Suppressor macrophage (primary cell): ENCODE measurements at regions not wholly inside any gene's neighbourhood (a gene's known extent, or its start where the extent isn't known, plus 50 kb on each side); places are given as distances from the start of the nearest gene placed in this dataset.
A peak's percentile ranks its signal among the peaks of the same experiment; 100 is the strongest.

ENCODE experiments used
- DNase-seq, 4 experiments: peaks; one replicate each; pipeline ENCODE4 v3.0.0-alpha.2; 2020 to 2022

GRCh38 chr3:168436245-168436724, 340.6 kb upstream of the GOLIM4 start:
- no peak for DNase-seq

GRCh38 chr3:168431491-168431890, 335.8 kb upstream of the GOLIM4 start:
- no peak for DNase-seq

- DNase-seq: peak; percentile 20 to 69 (median 40)
These were observed 332.2 kb upstream of the GOLIM4 start for GRCh38 chr3:168427835-168428475.

- peak in 1 of 4 experiments; percentile 67 for DNase-seq
These were observed 331.4 kb upstream of the GOLIM4 start for GRCh38 chr3:168427156-168427555.

- DNase-seq: no peak
These were observed 330.3 kb upstream of the GOLIM4 start for GRCh38 chr3:168425936-168426595.

GRCh38 chr3:168424059-168424734, 328.5 kb upstream of the GOLIM4 start:
- DNase-seq: no peak

- DNase-seq: no peak
These were observed 327.1 kb upstream of the GOLIM4 start for GRCh38 chr3:168422843-168423242.

- DNase-seq: no peak
These were observed 323.4 kb upstream of the GOLIM4 start for GRCh38 chr3:168419091-168419490.

- DNase-seq: no peak
These were observed 321.3 kb upstream of the GOLIM4 start for GRCh38 chr3:168417016-168417415.

- no peak for DNase-seq
These were observed 320.7 kb upstream of the GOLIM4 start for GRCh38 chr3:168416446-168416845.

GRCh38 chr3:168414149-168414548, 318.4 kb upstream of the GOLIM4 start:
- no peak for DNase-seq

GRCh38 chr3:168407381-168407780, 311.7 kb upstream of the GOLIM4 start:
- no peak for DNase-seq

- DNase-seq: peak in 1 of 4 experiments; percentile 6
These were observed 309.6 kb upstream of the GOLIM4 start for GRCh38 chr3:168405288-168405687.

GRCh38 chr3:168398371-168399025, 302.8 kb upstream of the GOLIM4 start:
- no peak for DNase-seq

GRCh38 chr3:168396861-168397260, 301.1 kb upstream of the GOLIM4 start:
- no peak for DNase-seq

- DNase-seq: no peak
These were observed 299.8 kb upstream of the GOLIM4 start for GRCh38 chr3:168395551-168395950.

- no peak for DNase-seq
These were observed 298.7 kb upstream of the GOLIM4 start for GRCh38 chr3:168394439-168394838.

- no peak for DNase-seq
These were observed 290.6 kb upstream of the GOLIM4 start for GRCh38 chr3:168386301-168386700.

GRCh38 chr3:168384990-168385389, 289.3 kb upstream of the GOLIM4 start:
- no peak for DNase-seq

- DNase-seq: no peak
These were observed 287.8 kb upstream of the GOLIM4 start for GRCh38 chr3:168383573-168383972.

GRCh38 chr3:168371846-168372245, 276.1 kb upstream of the GOLIM4 start:
- no peak for DNase-seq

GRCh38 chr3:168364967-168365366, 269.2 kb upstream of the GOLIM4 start:
- no peak for DNase-seq

- no peak for DNase-seq
These were observed 267.0 kb upstream of the GOLIM4 start for GRCh38 chr3:168362661-168363247.
